SK-N-MC (cell line): ENCODE measurements at regions not wholly inside any gene's neighbourhood (a gene's known extent, or its start where the extent isn't known, plus 50 kb on each side); places are given as distances from the start of the nearest gene placed in this dataset.

Experiments
- EZH2 ChIP-seq: fragments of 200-600 bp; sonication (generic); IDR thresholded peaks from one replicate; pipeline ENCODE4 v1.6.1; 2017; ENCODE audit warnings: antibody characterized with exemption
- FOXP2 ChIP-seq: optimal IDR thresholded peaks from 2 replicates; pipeline ENCODE3; 2011; ENCODE audit warnings: mild to moderate bottlenecking, moderate library complexity; ENCODE audit not compliant: insufficient read depth; ENCODE audit errors: extremely low read length, control extremely low read depth
- POLR2AphosphoS5 ChIP-seq: IDR thresholded peaks from 2 replicates; pipeline ENCODE4 v1.6.1; 2012; ENCODE audit warnings: mild to moderate bottlenecking, low read depth, low read length, borderline replicate concordance

- TF ChIP-seq EZH2 (no peak), FOXP2 (no peak), POLR2AphosphoS5 (no peak)
Measured at GRCh38 chr4:31009926-31010325, 289.8 kb downstream of the PCDH7 start.
